ENCODE measurements at regions not wholly inside any gene's neighbourhood (a gene's known extent, or its start where the extent isn't known, plus 50 kb on each side); places are given as distances from the start of the nearest gene placed in this dataset.

- no peaks in the 10 kb centered on the region for H3K27me3 ChIP-seq (ENCODE audit: control insufficient read depth in 2 of 2, insufficient read depth in 2 of 2, low read length in 2 of 2)
- H3K9me1 ChIP-seq (replicated peaks; ENCODE audit: control insufficient read depth, extremely low read depth, insufficient read depth, low read length): no peaks in the 10 kb centered on the region
- H2AFZ ChIP-seq (ENCODE audit: low read depth, low read length): no peak overlapping the region
- DNase-seq (ENCODE audit: low read depth, low spot score) (no peak), FAIRE-seq (no peak)
- intact Hi-C loops (cut with micrococcal nuclease) (no loop called here), dilution Hi-C loops (cut with MboI; ENCODE audit: extremely low pct_ligation_motif_present, low sequenced_read_pairs) (no loop called here)
- H3K4me3 ChIP-seq (replicated peaks in 1 of 3; ENCODE audit: insufficient read depth in 1 of 3, low read depth in 1 of 3, low read length in 3 of 3): no peak overlapping the region
- no TSS peak for BruUV-seq (replicated peaks)
- no peaks in the 10 kb centered on the region for H4K20me1 ChIP-seq (replicated peaks; ENCODE audit: control insufficient read depth, extremely low read depth, insufficient read depth, low read length)
- H3K4me2 ChIP-seq (ENCODE audit: insufficient read depth, low read length): no peak overlapping the region
- ChIA-PET CTCF (interaction anchor here (1.1 kb wide), 1 partner anchor 25 kb away, joined by 3 read pairs; no protein-coding TSS in a partner anchor), POLR2A (no interaction called here)
- H3K27ac ChIP-seq (ENCODE audit: insufficient read depth, low read depth, low read length): no peak overlapping the region
- H3K9ac ChIP-seq (replicated peaks; ENCODE audit: extremely low read depth, insufficient read depth, low read length): no peak overlapping the region
- no peak for TF ChIP-seq EZH2 (IDR thresholded peaks at IDR 0.05; ENCODE audit: borderline replicate concordance, low read depth, low read length, severe bottlenecking)
- no peak for TF ChIP-seq FOS (IDR thresholded peaks at IDR 0.05; ENCODE audit: borderline replicate concordance, insufficient read depth, low read length)
- no peak for TF ChIP-seq CTCF (IDR thresholded peaks at IDR 0.05; ENCODE audit: extremely low read depth in 1 of 2, insufficient read depth in 1 of 2, low read depth in 1 of 2, low read length in 2 of 2)
- TF ChIP-seq MYC (IDR thresholded peaks at IDR 0.05; ENCODE audit: low read depth, low read length): no peak
- no peak for TF ChIP-seq POLR2A (IDR thresholded peaks at IDR 0.05; ENCODE audit: low read depth, low read length)
- TF ChIP-seq MAX (IDR thresholded peaks at IDR 0.05; ENCODE audit: insufficient read depth, insufficient read length): no peak
- TF ChIP-seq POLR2AphosphoS5 (IDR thresholded peaks at IDR 0.05; ENCODE audit: insufficient read depth, low read depth, low read length): no peak
- no peak for TF ChIP-seq JUN (IDR thresholded peaks at IDR 0.05; ENCODE audit: borderline replicate concordance, insufficient read depth, insufficient read length, low read depth)
- no peak for TF ChIP-seq GATA2 (IDR thresholded peaks at IDR 0.05; ENCODE audit: insufficient read depth, insufficient read length, low read depth, low read length)
- H3K79me2 ChIP-seq (ENCODE audit: control insufficient read depth, insufficient read depth, low read length): no peaks in the 10 kb centered on the region
- no peaks in the 10 kb centered on the region for H3K9me3 ChIP-seq (replicated peaks; ENCODE audit: control insufficient read depth, insufficient read depth, low read length)
- H3K36me3 ChIP-seq (ENCODE audit: control insufficient read depth in 2 of 2, extremely low read depth in 1 of 2, insufficient read depth in 2 of 2, low read length in 2 of 2): no peaks in the 10 kb centered on the region
- no peaks in the 10 kb centered on the region for H3K4me1 ChIP-seq (ENCODE audit: control insufficient read depth, extremely low read depth, insufficient read depth, low read length)
Measured at GRCh38 chr3:72009851-72010443, 225.0 kb upstream of the PROK2 start.

All from endothelial cell of umbilical vein (primary cell).